ENCODE measurements at regions not wholly inside any gene's neighbourhood (a gene's known extent, or its start where the extent isn't known, plus 50 kb on each side); places are given as distances from the start of the nearest gene placed in this dataset.

DNA sequence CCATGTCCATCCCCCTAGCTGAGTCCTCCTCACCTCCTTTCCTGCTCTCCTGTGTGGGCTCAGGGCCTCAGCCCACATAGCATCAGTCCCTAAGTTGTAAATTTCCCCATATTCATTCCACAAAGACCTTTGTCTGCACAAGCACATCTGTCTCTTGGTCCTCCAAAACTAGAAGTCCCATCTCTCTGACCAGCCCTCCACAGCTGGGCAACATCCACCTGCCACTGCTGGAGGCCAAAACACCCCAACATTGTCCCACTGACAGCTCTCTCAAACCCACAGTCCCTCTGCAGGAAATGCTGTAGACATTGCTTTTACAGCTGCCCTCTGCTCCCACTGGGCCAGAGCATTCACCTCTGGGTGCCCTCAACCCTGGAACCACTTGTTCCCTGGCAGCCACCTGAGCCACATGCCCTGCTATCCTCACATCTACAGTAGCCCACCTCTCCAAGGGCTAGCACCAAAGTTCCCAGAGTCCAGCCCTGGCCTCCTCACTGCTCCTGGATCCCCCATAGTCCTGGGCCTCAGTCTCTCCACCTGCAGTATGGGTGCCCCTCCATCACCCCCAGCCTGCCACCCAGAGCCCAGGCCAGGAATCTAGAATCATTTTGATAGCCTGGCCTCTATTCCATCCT, 1722.7 kb downstream of the TP53TG3F start:
- no peaks in the 10 kb centered on the region for H3K27me3 Mint-ChIP-seq (ENCODE audit: low read depth, unreplicated experiment)

DNA sequence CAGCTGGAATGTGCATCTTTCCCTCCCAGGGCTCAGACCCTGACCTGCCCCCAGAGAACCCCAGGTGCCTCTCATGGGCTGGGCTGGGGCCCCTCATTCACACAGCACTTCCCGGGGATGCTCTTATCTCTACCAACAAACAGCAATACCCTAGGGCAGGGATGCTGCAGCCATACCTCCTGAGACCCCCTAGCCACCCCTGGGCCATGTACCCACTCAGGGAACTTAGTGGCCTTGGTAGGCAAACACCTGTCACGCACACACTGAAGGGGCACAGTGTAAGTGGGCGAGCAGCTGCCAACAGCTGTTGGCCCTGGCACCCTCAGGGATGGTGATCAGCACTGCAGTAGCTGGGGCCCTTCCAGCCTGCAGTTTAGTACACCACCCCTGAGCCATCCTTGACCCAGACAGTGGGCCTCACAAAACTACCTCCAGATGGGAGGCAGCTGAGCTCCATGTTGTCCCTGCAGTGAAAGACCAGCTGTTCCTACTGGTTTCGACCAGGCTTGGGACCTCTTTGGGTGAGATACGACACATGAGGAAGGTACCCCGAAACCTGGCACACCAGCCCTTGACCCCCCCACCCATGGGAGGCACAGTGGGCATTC, 1723.6 kb downstream of the TP53TG3F start:
- DNase-seq (ENCODE audit: low read depth) (no peak), FAIRE-seq (no peak)
- no peaks in the 10 kb centered on the region for H3K36me3 ChIP-seq (ENCODE audit: insufficient read depth, low read length)
- H3K27me3 ChIP-seq (ENCODE audit: insufficient read depth, low read length), result no peaks in the 10 kb centered on the region
- H3K4me2 ChIP-seq (ENCODE audit: low read length), result no peak overlapping the region
- Mint-ChIP-seq H3K27me3 (ENCODE audit: low read depth, unreplicated experiment) (no peaks in the 10 kb centered on the region), H3K4me1 (ENCODE audit: low read depth, unreplicated experiment) (no peaks in the 10 kb centered on the region), H3K9me3 (ENCODE audit: unreplicated experiment) (peaks cover 28% of the 10 kb centered on the region), H3K27ac (ENCODE audit: unreplicated experiment) (no peak overlapping the region), H3K36me3 (ENCODE audit: low read depth, unreplicated experiment) (no peaks in the 10 kb centered on the region), H3K4me3 (ENCODE audit: unreplicated experiment) (no peak overlapping the region)
- no peak overlapping the region for H3K4me3 ChIP-seq (ENCODE audit: insufficient read depth, low read depth, low read length)
- peaks cover 10% of the 10 kb centered on the region for H3K9me3 ChIP-seq (ENCODE audit: insufficient read depth, low read depth, low read length)
- no peaks in the 10 kb centered on the region for H3K79me2 ChIP-seq (ENCODE audit: insufficient read depth, low read length)
- no peak overlapping the region for H2AFZ ChIP-seq (ENCODE audit: low read depth, low read length)
- no peaks in the 10 kb centered on the region for H3K4me1 ChIP-seq (ENCODE audit: insufficient read depth, low read length)
- TF ChIP-seq EZH2 (IDR thresholded peaks at IDR 0.05; ENCODE audit: insufficient read depth, low read length), result no peak
- TF ChIP-seq, protein P1, sequence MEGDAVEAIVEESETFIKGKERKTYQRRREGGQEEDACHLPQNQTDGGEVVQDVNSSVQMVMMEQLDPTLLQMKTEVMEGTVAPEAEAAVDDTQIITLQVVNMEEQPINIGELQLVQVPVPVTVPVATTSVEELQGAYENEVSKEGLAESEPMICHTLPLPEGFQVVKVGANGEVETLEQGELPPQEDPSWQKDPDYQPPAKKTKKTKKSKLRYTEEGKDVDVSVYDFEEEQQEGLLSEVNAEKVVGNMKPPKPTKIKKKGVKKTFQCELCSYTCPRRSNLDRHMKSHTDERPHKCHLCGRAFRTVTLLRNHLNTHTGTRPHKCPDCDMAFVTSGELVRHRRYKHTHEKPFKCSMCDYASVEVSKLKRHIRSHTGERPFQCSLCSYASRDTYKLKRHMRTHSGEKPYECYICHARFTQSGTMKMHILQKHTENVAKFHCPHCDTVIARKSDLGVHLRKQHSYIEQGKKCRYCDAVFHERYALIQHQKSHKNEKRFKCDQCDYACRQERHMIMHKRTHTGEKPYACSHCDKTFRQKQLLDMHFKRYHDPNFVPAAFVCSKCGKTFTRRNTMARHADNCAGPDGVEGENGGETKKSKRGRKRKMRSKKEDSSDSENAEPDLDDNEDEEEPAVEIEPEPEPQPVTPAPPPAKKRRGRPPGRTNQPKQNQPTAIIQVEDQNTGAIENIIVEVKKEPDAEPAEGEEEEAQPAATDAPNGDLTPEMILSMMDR (IDR thresholded peaks at IDR 0.05; ENCODE audit: insufficient read depth, low read depth, low read length), result no peak
- H4K20me1 ChIP-seq (ENCODE audit: insufficient read depth, low read length), result no peaks in the 10 kb centered on the region
- no peak overlapping the region for H3K27ac ChIP-seq (ENCODE audit: low read depth, low read length)
- H3K9ac ChIP-seq (ENCODE audit: low read length), result no peak overlapping the region

More for the DNA sequence above, 1722.7 kb downstream of the TP53TG3F start:
- Mint-ChIP-seq H3K4me1 (ENCODE audit: low read depth, unreplicated experiment) (no peaks in the 10 kb centered on the region), H3K9me3 (ENCODE audit: unreplicated experiment) (peaks cover 28% of the 10 kb centered on the region), H3K4me3 (ENCODE audit: unreplicated experiment) (no peak overlapping the region), H3K36me3 (ENCODE audit: low read depth, unreplicated experiment) (no peaks in the 10 kb centered on the region), H3K27ac (ENCODE audit: unreplicated experiment) (no peak overlapping the region)
- no peak for DNase-seq (ENCODE audit: low read depth)
- no peak overlapping the region for H3K4me3 ChIP-seq (ENCODE audit: insufficient read depth, low read depth, low read length)
- H3K79me2 ChIP-seq (ENCODE audit: insufficient read depth, low read length), result no peaks in the 10 kb centered on the region
- no peaks in the 10 kb centered on the region for H4K20me1 ChIP-seq (ENCODE audit: insufficient read depth, low read length)
- H3K4me1 ChIP-seq (ENCODE audit: insufficient read depth, low read length), result no peaks in the 10 kb centered on the region
- peaks cover 10% of the 10 kb centered on the region for H3K9me3 ChIP-seq (ENCODE audit: insufficient read depth, low read depth, low read length)
- no peak overlapping the region for H3K27ac ChIP-seq (ENCODE audit: low read depth, low read length)
- TF ChIP-seq, protein P1 (IDR thresholded peaks at IDR 0.05; ENCODE audit: insufficient read depth, low read depth, low read length), result no peak
- TF ChIP-seq EZH2 (IDR thresholded peaks at IDR 0.05; ENCODE audit: insufficient read depth, low read length), result no peak
- no peak for FAIRE-seq
- H3K9ac ChIP-seq (ENCODE audit: low read length), result no peak overlapping the region
- no peak overlapping the region for H2AFZ ChIP-seq (ENCODE audit: low read depth, low read length)
- H3K36me3 ChIP-seq (ENCODE audit: insufficient read depth, low read length), result no peaks in the 10 kb centered on the region
- H3K4me2 ChIP-seq (ENCODE audit: low read length), result no peak overlapping the region
- H3K27me3 ChIP-seq (ENCODE audit: insufficient read depth, low read length), result no peaks in the 10 kb centered on the region

DNA sequence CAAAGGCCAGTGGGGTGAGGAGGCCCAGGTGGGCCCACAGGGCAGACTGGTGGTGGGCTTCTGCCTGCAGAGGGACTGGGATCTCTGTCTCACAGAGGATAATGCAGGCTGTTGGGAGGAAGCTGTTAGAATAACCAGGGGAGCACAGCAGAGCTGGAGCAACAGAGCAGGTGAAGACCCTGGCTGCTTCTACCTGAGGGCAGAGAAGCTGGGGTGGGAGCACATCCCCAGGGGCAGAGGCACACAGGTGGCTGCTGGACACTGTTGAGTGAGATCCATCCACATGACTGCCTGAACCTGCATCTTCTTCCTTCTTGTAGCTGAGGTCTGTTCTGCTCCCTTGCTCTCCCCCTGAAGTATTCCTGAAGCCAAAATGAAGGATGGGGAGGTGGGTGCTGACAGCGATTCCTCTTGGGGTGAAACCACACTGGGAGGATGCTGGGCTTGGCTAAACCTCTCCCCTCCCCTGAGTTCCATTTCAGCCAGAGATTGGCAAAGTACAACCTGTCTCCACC, 1725.0 kb downstream of the TP53TG3F start:
- H3K27ac Mint-ChIP-seq (ENCODE audit: unreplicated experiment), result no peak overlapping the region
- H3K27ac ChIP-seq (ENCODE audit: low read depth, low read length), result no peak overlapping the region
- H3K27me3 ChIP-seq (ENCODE audit: insufficient read depth, low read length), result no peaks in the 10 kb centered on the region
- no peak for TF ChIP-seq EZH2 (IDR thresholded peaks at IDR 0.05; ENCODE audit: insufficient read depth, low read length)
- TF ChIP-seq, protein P1 (IDR thresholded peaks at IDR 0.05; ENCODE audit: insufficient read depth, low read depth, low read length), result no peak
- no peaks in the 10 kb centered on the region for H4K20me1 ChIP-seq (ENCODE audit: insufficient read depth, low read length)
- H3K36me3 ChIP-seq (ENCODE audit: insufficient read depth, low read length), result no peaks in the 10 kb centered on the region
- FAIRE-seq, result no peak
- H3K9me3 ChIP-seq (ENCODE audit: insufficient read depth, low read depth, low read length), result peaks cover 10% of the 10 kb centered on the region
- H3K9me3 Mint-ChIP-seq (ENCODE audit: unreplicated experiment), result peaks cover 28% of the 10 kb centered on the region
- H3K4me3 Mint-ChIP-seq (ENCODE audit: unreplicated experiment), result no peak overlapping the region
- DNase-seq (ENCODE audit: low read depth), result no peak
- no peaks in the 10 kb centered on the region for H3K27me3 Mint-ChIP-seq (ENCODE audit: low read depth, unreplicated experiment)
- H3K9ac ChIP-seq (ENCODE audit: low read length), result no peak overlapping the region
- no peak overlapping the region for H3K4me3 ChIP-seq (ENCODE audit: insufficient read depth, low read depth, low read length)
- H3K79me2 ChIP-seq (ENCODE audit: insufficient read depth, low read length), result no peaks in the 10 kb centered on the region
- H3K36me3 Mint-ChIP-seq (ENCODE audit: low read depth, unreplicated experiment), result no peaks in the 10 kb centered on the region
- no peaks in the 10 kb centered on the region for H3K4me1 Mint-ChIP-seq (ENCODE audit: low read depth, unreplicated experiment)
- H2AFZ ChIP-seq (ENCODE audit: low read depth, low read length), result no peak overlapping the region
- no peaks in the 10 kb centered on the region for H3K4me1 ChIP-seq (ENCODE audit: insufficient read depth, low read length)
- H3K4me2 ChIP-seq (ENCODE audit: low read length), result no peak overlapping the region

Data from astrocyte (in vitro differentiated cells and primary cell).